DOHH2 (cell line): ENCODE measurements at regions not wholly inside any gene's neighbourhood (a gene's known extent, or its start where the extent isn't known, plus 50 kb on each side); places are given as distances from the start of the nearest gene placed in this dataset.

Source experiments
- CTCF ChIP-seq: fragments of 200-600 bp; sonication (generic); IDR thresholded peaks from one replicate; pipeline ENCODE4 v1.5.1; 2014; ENCODE audit warnings: antibody characterized with exemption, mild to moderate bottlenecking, low read depth, low read length; ENCODE audit not compliant: poor library complexity, severe bottlenecking
- EZH2phosphoT487 ChIP-seq: fragments of 200-600 bp; sonication (generic); IDR thresholded peaks from 2 replicates; pipeline ENCODE4 v1.6.1; 2017; ENCODE audit warnings: borderline replicate concordance, mild to moderate bottlenecking, antibody characterized with exemption, low read length, moderate library complexity, mixed read lengths

- TF ChIP-seq CTCF (no peak), EZH2phosphoT487 (no peak)
Observed at GRCh38 chr13:108407495-108407894, 138.0 kb downstream of the TNFSF13B start.
